ENCODE measurements at regions not wholly inside any gene's neighbourhood (a gene's known extent, or its start where the extent isn't known, plus 50 kb on each side); places are given as distances from the start of the nearest gene placed in this dataset.

DNA sequence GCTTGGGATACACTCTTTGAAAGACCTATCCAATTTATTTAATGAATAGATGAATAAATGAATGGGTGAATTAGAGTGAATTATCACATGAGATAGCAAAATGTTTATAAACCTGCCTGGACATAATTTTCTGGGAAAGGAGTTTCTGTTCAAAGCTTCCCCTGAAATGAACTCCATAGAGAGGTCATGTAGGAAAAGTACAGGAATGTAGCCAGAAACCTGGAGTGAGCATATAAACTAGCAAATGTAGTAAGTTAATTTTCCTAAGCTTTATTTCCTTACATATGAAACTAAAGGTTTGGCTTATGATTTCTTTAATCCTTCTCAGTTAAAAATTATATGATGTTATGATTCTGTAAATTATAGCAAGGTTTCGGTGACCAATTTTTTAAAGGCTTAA lies 380.3 kb upstream of the RSPO3 start:
- TF ChIP-seq, protein P1, sequence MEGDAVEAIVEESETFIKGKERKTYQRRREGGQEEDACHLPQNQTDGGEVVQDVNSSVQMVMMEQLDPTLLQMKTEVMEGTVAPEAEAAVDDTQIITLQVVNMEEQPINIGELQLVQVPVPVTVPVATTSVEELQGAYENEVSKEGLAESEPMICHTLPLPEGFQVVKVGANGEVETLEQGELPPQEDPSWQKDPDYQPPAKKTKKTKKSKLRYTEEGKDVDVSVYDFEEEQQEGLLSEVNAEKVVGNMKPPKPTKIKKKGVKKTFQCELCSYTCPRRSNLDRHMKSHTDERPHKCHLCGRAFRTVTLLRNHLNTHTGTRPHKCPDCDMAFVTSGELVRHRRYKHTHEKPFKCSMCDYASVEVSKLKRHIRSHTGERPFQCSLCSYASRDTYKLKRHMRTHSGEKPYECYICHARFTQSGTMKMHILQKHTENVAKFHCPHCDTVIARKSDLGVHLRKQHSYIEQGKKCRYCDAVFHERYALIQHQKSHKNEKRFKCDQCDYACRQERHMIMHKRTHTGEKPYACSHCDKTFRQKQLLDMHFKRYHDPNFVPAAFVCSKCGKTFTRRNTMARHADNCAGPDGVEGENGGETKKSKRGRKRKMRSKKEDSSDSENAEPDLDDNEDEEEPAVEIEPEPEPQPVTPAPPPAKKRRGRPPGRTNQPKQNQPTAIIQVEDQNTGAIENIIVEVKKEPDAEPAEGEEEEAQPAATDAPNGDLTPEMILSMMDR (conservative IDR thresholded peaks at IDR 0.05; ENCODE audit: low read length): no peak
- no peak for TF ChIP-seq EZH2phosphoT487 (IDR thresholded peaks at IDR 0.05; ENCODE audit: borderline replicate concordance, low read depth, low read length)
